OCI-LY1 (cell line): ENCODE measurements at regions not wholly inside any gene's neighbourhood (a gene's known extent, or its start where the extent isn't known, plus 50 kb on each side); places are given as distances from the start of the nearest gene placed in this dataset.

ENCODE experiments used
- EZH2 ChIP-seq: fragments of 200-600 bp; sonication (generic), shearing (Covaris generic); IDR thresholded peaks from 2 replicates; pipeline ENCODE4 v1.8.0; 2017; ENCODE audit warnings: borderline replicate concordance, mixed run types, mild to moderate bottlenecking, antibody characterized with exemption, low read length, moderate library complexity, mixed read lengths
- TF ChIP-seq, protein P1 (sequence below): fragments of 200-600 bp; sonication (generic), shearing (Covaris generic); IDR thresholded peaks from 2 replicates; pipeline ENCODE4 v1.5.1; 2017; ENCODE audit warnings: mild to moderate bottlenecking, antibody characterized with exemption, low read length, moderate library complexity, mixed read lengths

DNA sequence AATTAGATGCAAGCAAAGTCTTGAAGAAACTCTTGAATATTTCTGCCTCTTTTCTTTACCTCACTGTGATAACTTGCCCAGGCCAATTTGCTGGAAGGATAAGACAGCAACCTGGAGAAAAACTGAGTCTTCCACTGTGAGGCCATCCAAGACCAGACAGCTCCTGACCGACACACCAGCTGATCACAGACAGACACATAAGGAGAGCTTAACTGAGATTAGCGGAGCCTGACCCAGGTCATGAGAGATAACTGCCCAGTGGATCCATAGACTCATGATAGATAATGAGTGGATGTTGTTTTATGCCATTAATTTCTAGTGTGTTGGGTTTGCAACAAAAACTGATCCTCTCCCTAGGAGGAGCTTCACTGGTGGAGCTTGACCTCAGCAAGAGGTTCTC is 64.4 kb upstream of the NOX3 start:
- TF ChIP-seq, protein P1, sequence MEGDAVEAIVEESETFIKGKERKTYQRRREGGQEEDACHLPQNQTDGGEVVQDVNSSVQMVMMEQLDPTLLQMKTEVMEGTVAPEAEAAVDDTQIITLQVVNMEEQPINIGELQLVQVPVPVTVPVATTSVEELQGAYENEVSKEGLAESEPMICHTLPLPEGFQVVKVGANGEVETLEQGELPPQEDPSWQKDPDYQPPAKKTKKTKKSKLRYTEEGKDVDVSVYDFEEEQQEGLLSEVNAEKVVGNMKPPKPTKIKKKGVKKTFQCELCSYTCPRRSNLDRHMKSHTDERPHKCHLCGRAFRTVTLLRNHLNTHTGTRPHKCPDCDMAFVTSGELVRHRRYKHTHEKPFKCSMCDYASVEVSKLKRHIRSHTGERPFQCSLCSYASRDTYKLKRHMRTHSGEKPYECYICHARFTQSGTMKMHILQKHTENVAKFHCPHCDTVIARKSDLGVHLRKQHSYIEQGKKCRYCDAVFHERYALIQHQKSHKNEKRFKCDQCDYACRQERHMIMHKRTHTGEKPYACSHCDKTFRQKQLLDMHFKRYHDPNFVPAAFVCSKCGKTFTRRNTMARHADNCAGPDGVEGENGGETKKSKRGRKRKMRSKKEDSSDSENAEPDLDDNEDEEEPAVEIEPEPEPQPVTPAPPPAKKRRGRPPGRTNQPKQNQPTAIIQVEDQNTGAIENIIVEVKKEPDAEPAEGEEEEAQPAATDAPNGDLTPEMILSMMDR: no peak
- TF ChIP-seq EZH2: no peak
